GM06990 (cell line): ENCODE measurements at regions not wholly inside any gene's neighbourhood (a gene's known extent, or its start where the extent isn't known, plus 50 kb on each side); places are given as distances from the start of the nearest gene placed in this dataset.

Source experiments
- DNase-seq: peaks from one replicate; pipeline ENCODE4 v3.0.0-alpha.2; 2011; ENCODE audit not compliant: insufficient read length; ENCODE audit errors: extremely low read depth
- H3K27me3 ChIP-seq: replicated peaks from 2 replicates; pipeline ENCODE4 v1.6.0; 2011; ENCODE audit warnings: low read length; ENCODE audit not compliant: control insufficient read depth, insufficient read depth
- H3K36me3 ChIP-seq: 2 replicates; pipeline ENCODE4 v1.5.1; 2011; ENCODE audit warnings: low read length; ENCODE audit not compliant: control insufficient read depth, insufficient read depth
- H3K4me3 ChIP-seq: replicated peaks from 2 replicates; pipeline ENCODE4 v1.5.1; 2011; ENCODE audit warnings: low read depth, mild to moderate bottlenecking, control low read depth, low read length
- CTCF ChIP-seq: IDR thresholded peaks from 2 replicates; pipeline ENCODE4 v1.5.1; 2011; ENCODE audit warnings: low read length, control low read depth, mild to moderate bottlenecking, inconsistent platforms; ENCODE audit not compliant: insufficient read depth, poor library complexity, severe bottlenecking

GRCh38 chr1:115458426-115459114, 120.5 kb upstream of the NGF start:
- Histone ChIP-seq H3K27me3 (no peaks in the 10 kb centered on the region; the same call in 1 of the 2 replicates), H3K36me3 (no peaks in the 10 kb centered on the region), H3K4me3 (no peak overlapping the region)
- no peak for TF ChIP-seq CTCF
- no peak for DNase-seq

DNA sequence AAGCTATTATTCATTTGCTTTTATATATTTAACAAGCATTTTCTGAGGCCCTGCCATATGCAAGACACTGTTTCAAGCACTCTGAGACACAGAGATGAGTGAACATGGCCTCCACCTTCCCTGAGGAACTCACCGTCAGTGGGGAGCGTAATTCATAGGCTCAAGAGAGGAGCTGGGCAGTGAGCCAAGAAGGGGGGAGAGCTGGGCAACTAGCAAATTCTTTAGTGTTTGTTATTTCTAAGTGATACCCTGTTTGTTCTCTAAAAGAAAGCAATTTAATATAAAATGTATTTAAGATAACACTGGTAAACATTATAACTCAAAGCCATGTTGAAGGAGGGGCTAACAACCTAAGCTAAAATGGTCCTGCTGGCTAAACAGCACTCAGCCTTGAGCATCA, 119.2 kb upstream of the NGF start:
- DNase-seq = no peak
- TF ChIP-seq CTCF = no peak
- Histone ChIP-seq H3K27me3 (no peaks in the 10 kb centered on the region; the same call in 1 of the 2 replicates), H3K4me3 (no peak overlapping the region), H3K36me3 (no peaks in the 10 kb centered on the region)

- no peak for DNase-seq
- no peak for TF ChIP-seq CTCF
- Histone ChIP-seq H3K27me3 (no peaks in the 10 kb centered on the region; the same call in 1 of the 2 replicates), H3K36me3 (no peaks in the 10 kb centered on the region), H3K4me3 (no peak overlapping the region)
Observed at GRCh38 chr1:115456441-115456961, 118.5 kb upstream of the NGF start.

- H3K27me3 ChIP-seq = no peaks in the 10 kb centered on the region; the same call in 1 of the 2 replicates
- no peak for DNase-seq
Observed at GRCh38 chr1:115454837-115455511, 116.9 kb upstream of the NGF start.

GRCh38 chr1:115453666-115454065, 115.6 kb upstream of the NGF start:
- Histone ChIP-seq H3K27me3 (no peaks in the 10 kb centered on the region; the same call in none of the 2 replicates), H3K36me3 (no peaks in the 10 kb centered on the region), H3K4me3 (no peak overlapping the region)
- no peak for TF ChIP-seq CTCF
- no peak for DNase-seq

More at GRCh38 chr1:115454837-115455511, 116.9 kb upstream of the NGF start:
- Histone ChIP-seq H3K4me3 (no peak overlapping the region), H3K36me3 (no peaks in the 10 kb centered on the region)
- no peak for TF ChIP-seq CTCF
